ENCODE measurements at regions not wholly inside any gene's neighbourhood (a gene's known extent, or its start where the extent isn't known, plus 50 kb on each side); places are given as distances from the start of the nearest gene placed in this dataset.

DNA sequence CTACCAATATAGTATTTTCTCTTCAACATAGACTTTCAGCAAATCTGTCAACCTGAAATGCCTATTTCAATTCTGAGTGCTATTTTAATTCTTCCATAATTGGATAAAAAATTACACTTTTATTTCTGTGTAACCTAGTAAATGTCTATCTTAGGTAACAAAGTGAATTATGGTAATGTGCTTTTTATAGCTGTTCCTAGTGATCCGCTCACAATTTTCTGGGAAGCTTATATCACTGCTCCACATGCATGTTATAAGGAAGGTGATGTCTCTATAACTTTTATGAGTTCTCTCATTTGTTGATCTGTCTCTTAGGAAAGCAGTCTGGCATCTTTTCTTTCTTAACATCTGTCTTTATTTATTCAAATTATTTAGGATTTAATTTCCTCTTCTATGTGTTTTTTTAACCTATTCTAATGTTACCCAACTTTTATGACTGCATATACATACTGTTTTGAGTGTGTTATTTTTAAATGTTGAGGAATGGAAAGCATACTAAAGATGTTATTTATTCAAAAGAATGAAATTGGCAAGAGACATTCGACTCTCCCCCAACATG, 777.1 kb upstream of the MDGA2 start:
- no peak for TF ChIP-seq CTCF (IDR thresholded peaks at IDR 0.05; ENCODE audit: low read depth, low read length, missing control alignments)

DNA sequence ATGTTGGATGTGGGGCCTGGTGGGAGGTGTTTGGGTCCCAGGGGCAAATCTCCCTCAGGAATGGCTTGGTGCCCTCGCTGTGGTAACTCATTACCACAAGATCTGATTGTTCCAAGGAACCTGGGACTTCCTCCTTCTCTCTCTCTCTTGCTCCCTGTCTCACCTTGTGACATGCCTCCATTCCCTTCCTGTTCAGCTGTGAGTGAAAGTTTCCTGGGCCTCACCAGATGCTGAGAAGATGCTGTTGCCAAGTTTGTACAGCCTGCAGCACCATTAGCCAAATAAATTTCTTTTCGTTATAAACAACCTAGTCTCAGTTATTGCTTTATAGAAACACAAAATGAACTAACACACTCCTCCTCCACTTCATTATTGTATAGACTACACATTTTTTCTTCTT, 759.8 kb upstream of the MDGA2 start:
- DNase-seq (ENCODE audit: extremely low read depth, low read depth), result no peak
- no peak for TF ChIP-seq CTCF (IDR thresholded peaks at IDR 0.05; ENCODE audit: low read depth, low read length, missing control alignments)
- no peak overlapping the region for H3K4me3 ChIP-seq (replicated peaks; ENCODE audit: low read depth, low read length)

More for the DNA sequence above, 777.1 kb upstream of the MDGA2 start:
- no peak overlapping the region for H3K4me3 ChIP-seq (replicated peaks; ENCODE audit: low read depth, low read length)
- DNase-seq (ENCODE audit: extremely low read depth, low read depth), result no peak

GRCh38 chr14:48430805-48431204, 755.4 kb upstream of the MDGA2 start:
- no peak overlapping the region for H3K4me3 ChIP-seq (replicated peaks; ENCODE audit: low read depth, low read length)
- no peak for DNase-seq (ENCODE audit: extremely low read depth, low read depth)
- no peak for TF ChIP-seq CTCF (IDR thresholded peaks at IDR 0.05; ENCODE audit: low read depth, low read length, missing control alignments)

DNA sequence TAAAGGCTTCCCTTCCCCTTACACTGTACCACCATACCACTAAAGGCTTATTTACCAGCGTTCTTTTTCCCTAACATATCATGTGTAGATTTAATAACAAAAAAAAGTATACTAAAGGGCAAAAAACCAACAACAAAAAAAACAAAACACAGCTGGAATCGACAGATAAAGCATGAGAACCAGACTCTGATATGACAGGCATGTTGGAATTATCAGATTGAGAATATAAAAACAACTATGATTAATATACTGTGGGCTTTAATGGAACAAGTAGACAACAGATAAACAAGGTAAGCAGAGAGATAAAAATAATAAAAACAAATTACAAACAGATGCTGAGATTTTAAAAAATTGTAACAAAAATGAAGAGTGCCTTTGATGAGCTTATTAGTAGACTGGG, 754.1 kb upstream of the MDGA2 start:
- H3K4me3 ChIP-seq (replicated peaks; ENCODE audit: low read depth, low read length), result no peak overlapping the region
- no peak for TF ChIP-seq CTCF (IDR thresholded peaks at IDR 0.05; ENCODE audit: low read depth, low read length, missing control alignments)
- no peak for DNase-seq (ENCODE audit: extremely low read depth, low read depth)

DNA sequence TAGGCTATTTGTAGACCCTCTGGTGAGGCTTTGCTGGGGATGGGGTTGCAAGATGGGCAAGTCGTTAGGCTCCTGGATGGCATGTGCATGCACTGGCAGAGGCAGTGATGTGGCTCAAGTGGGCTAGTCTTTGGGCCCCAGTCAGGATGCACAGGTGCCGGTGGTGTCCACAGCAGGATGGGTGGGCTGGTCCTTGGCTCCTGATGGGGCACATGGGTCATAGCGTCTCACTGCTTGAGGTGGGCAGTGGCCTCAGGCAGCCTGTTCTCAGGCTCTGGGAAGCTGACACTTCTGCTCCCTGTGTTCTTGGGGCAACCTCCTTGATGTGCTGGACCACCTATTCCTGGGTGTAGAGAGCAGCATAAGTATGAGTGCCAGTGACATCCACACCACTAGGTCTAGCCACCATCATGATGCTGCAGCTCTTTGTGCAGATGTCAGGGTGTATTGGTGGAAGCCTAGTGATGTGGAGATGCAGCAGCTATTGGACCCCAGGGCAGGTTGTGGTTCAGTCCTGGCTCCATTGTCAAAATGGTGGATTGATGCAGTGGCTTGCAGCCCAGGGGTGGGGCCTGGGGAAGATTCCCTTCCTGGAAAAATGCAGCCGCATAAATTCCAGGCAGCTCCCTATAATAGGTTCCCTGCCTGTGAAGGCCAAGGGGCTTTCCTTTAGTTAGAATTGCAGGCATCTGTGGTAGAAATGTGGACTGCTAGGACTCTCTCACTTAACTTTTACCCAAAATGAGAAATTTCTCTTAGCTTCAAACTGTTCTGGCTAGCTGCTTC, 742.5 kb upstream of the MDGA2 start:
- H3K4me3 ChIP-seq (replicated peaks; ENCODE audit: low read depth, low read length), result no peak overlapping the region
- no peak for TF ChIP-seq CTCF (IDR thresholded peaks at IDR 0.05; ENCODE audit: low read depth, low read length, missing control alignments)
- no peak for DNase-seq (ENCODE audit: extremely low read depth, low read depth)

GRCh38 chr14:48401321-48401720, 725.9 kb upstream of the MDGA2 start:
- no peak for TF ChIP-seq CTCF (IDR thresholded peaks at IDR 0.05; ENCODE audit: low read depth, low read length, missing control alignments)
- no peak overlapping the region for H3K4me3 ChIP-seq (replicated peaks; ENCODE audit: low read depth, low read length)
- DNase-seq (ENCODE audit: extremely low read depth, low read depth), result no peak
